ENCODE measurements at regions not wholly inside any gene's neighbourhood (a gene's known extent, or its start where the extent isn't known, plus 50 kb on each side); places are given as distances from the start of the nearest gene placed in this dataset.
"Not testable (repeated sequence)": the region's sequence is repeated elsewhere in the genome, so short reads cannot be mapped to it uniquely, and the experiment has no call there.

GRCh38 chr10:6926971-6927370, 346.9 kb upstream of the PRKCQ start:
- no peak overlapping the region for H3K9ac ChIP-seq (ENCODE audit: insufficient read length, low read depth)
- no peaks in the 10 kb centered on the region for H3K9me3 ChIP-seq (ENCODE audit: insufficient read depth, low read length)
- TF ChIP-seq SUZ12 (IDR thresholded peaks at IDR 0.05; ENCODE audit: extremely low read depth, insufficient read depth, insufficient read length), result no peak
- TF ChIP-seq YY1 (IDR thresholded peaks at IDR 0.05; ENCODE audit: insufficient read depth, insufficient read length), result no peak
- TF ChIP-seq ZNF274 (IDR thresholded peaks at IDR 0.05; ENCODE audit: low read depth, low read length), result no peak
- no peaks in the 10 kb centered on the region for H3K36me3 ChIP-seq (ENCODE audit: insufficient read depth, insufficient read length, low read length)
- no peak overlapping the region for H3K4me3 ChIP-seq (ENCODE audit: insufficient read length, low read depth)
- H3K27me3 ChIP-seq (ENCODE audit: insufficient read depth, insufficient read length), result no peaks in the 10 kb centered on the region
- H3K4me1 ChIP-seq (ENCODE audit: insufficient read depth, insufficient read length), result no peaks in the 10 kb centered on the region
- DNase-seq (ENCODE audit: low read depth, low spot score), result no peak

DNA sequence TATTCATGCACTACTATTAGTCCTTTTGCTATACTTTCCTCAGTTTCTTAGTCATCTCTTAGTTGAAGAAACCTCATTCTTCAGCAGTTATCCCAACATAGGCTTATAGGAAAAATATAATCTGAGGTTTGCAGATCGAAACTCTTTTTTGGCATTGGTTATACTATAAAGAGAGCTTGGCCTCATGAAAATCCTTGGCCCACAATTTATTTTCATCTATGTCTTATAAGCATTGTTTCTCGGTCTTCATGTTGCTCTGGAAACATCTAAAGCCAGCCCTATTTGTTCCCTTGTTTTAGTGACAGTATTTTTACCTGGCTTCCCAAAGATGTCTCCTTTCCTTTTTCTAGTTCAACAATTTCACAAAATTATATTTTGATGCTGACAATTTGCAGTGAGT, 345.1 kb upstream of the PRKCQ start:
- no peak for DNase-seq (ENCODE audit: low read depth, low spot score)
- no peaks in the 10 kb centered on the region for H3K9me3 ChIP-seq (ENCODE audit: insufficient read depth, low read length)
- no peaks in the 10 kb centered on the region for H3K4me1 ChIP-seq (ENCODE audit: insufficient read depth, insufficient read length)
- TF ChIP-seq YY1 (IDR thresholded peaks at IDR 0.05; ENCODE audit: insufficient read depth, insufficient read length), result no peak
- TF ChIP-seq SUZ12 (IDR thresholded peaks at IDR 0.05; ENCODE audit: extremely low read depth, insufficient read depth, insufficient read length), result no peak
- TF ChIP-seq ZNF274 (IDR thresholded peaks at IDR 0.05; ENCODE audit: low read depth, low read length), result no peak
- no peak overlapping the region for H3K4me3 ChIP-seq (ENCODE audit: insufficient read length, low read depth)
- H3K36me3 ChIP-seq (ENCODE audit: insufficient read depth, insufficient read length, low read length), result no peaks in the 10 kb centered on the region
- H3K27me3 ChIP-seq (ENCODE audit: insufficient read depth, insufficient read length), result no peaks in the 10 kb centered on the region
- no peak overlapping the region for H3K9ac ChIP-seq (ENCODE audit: insufficient read length, low read depth)

GRCh38 chr10:6924166-6924565, 344.1 kb upstream of the PRKCQ start:
- Histone ChIP-seq H3K36me3 (ENCODE audit: insufficient read depth, insufficient read length, low read length) (no peaks in the 10 kb centered on the region), H3K9me3 (ENCODE audit: insufficient read depth, low read length) (no peaks in the 10 kb centered on the region), H3K9ac (ENCODE audit: insufficient read length, low read depth) (no peak overlapping the region), H3K4me3 (ENCODE audit: insufficient read length, low read depth) (no peak overlapping the region), H3K27me3 (ENCODE audit: insufficient read depth, insufficient read length) (no peaks in the 10 kb centered on the region), H3K4me1 (ENCODE audit: insufficient read depth, insufficient read length) (no peaks in the 10 kb centered on the region)
- no peak for DNase-seq (ENCODE audit: low read depth, low spot score)
- TF ChIP-seq ZNF274 (IDR thresholded peaks at IDR 0.05; ENCODE audit: low read depth, low read length) (no peak), SUZ12 (IDR thresholded peaks at IDR 0.05; ENCODE audit: extremely low read depth, insufficient read depth, insufficient read length) (no peak), YY1 (IDR thresholded peaks at IDR 0.05; ENCODE audit: insufficient read depth, insufficient read length) (no peak)

DNA sequence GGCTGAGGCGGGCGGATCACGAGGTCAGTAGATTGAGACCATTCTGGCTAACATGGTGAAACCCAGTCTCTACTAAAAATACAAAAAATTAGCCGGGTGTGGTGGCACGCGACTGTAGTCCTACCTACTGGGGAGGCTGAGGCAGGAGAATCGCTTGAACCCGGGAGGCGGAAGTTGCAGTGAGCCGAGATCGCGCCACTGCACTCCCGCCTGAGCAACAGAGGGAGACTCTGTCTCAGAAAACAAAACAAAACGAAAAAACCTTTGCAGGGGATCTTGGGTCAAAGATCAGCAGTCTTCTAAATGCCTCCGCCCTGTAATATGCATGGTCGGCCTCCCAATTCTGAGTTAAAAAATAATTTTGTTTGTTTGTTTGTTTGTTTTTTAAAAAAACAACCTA, 340.9 kb upstream of the PRKCQ start:
- not testable (repeated sequence) for H3K9ac ChIP-seq (ENCODE audit: insufficient read length, low read depth)

GRCh38 chr10:6920072-6921019, 340.3 kb upstream of the PRKCQ start:
- TF ChIP-seq YY1 (IDR thresholded peaks at IDR 0.05; ENCODE audit: insufficient read depth, insufficient read length) (no peak), SUZ12 (IDR thresholded peaks at IDR 0.05; ENCODE audit: extremely low read depth, insufficient read depth, insufficient read length) (no peak), ZNF274 (IDR thresholded peaks at IDR 0.05; ENCODE audit: low read depth, low read length) (no peak)
- H3K27me3 ChIP-seq (ENCODE audit: insufficient read depth, insufficient read length), result no peaks in the 10 kb centered on the region
- no peaks in the 10 kb centered on the region for H3K4me1 ChIP-seq (ENCODE audit: insufficient read depth, insufficient read length)
- H3K4me3 ChIP-seq (ENCODE audit: insufficient read length, low read depth), result no peak overlapping the region
- H3K9me3 ChIP-seq (ENCODE audit: insufficient read depth, low read length), result no peaks in the 10 kb centered on the region
- no peaks in the 10 kb centered on the region for H3K36me3 ChIP-seq (ENCODE audit: insufficient read depth, insufficient read length, low read length)
- peak; percentile 49 for DNase-seq (ENCODE audit: low read depth, low spot score)
- no peak overlapping the region for H3K9ac ChIP-seq (ENCODE audit: insufficient read length, low read depth)

More for the DNA sequence above, 340.9 kb upstream of the PRKCQ start:
- H3K36me3 ChIP-seq (ENCODE audit: insufficient read depth, insufficient read length, low read length); H3K4me3 ChIP-seq (ENCODE audit: insufficient read length, low read depth); H3K27me3 ChIP-seq (ENCODE audit: insufficient read depth, insufficient read length); H3K9me3 ChIP-seq (ENCODE audit: insufficient read depth, low read length); DNase-seq (ENCODE audit: low read depth, low spot score); H3K4me1 ChIP-seq (ENCODE audit: insufficient read depth, insufficient read length): not testable (repeated sequence)

GRCh38 chr10:6919077-6919476, 339.0 kb upstream of the PRKCQ start:
- Histone ChIP-seq H3K4me3 (ENCODE audit: insufficient read length, low read depth) (no peak overlapping the region), H3K9me3 (ENCODE audit: insufficient read depth, low read length) (no peaks in the 10 kb centered on the region), H3K9ac (ENCODE audit: insufficient read length, low read depth) (no peak overlapping the region), H3K4me1 (ENCODE audit: insufficient read depth, insufficient read length) (no peaks in the 10 kb centered on the region), H3K27me3 (ENCODE audit: insufficient read depth, insufficient read length) (no peaks in the 10 kb centered on the region), H3K36me3 (ENCODE audit: insufficient read depth, insufficient read length, low read length) (no peaks in the 10 kb centered on the region)
- DNase-seq (ENCODE audit: low read depth, low spot score), result no peak
- TF ChIP-seq SUZ12 (IDR thresholded peaks at IDR 0.05; ENCODE audit: extremely low read depth, insufficient read depth, insufficient read length) (no peak), ZNF274 (IDR thresholded peaks at IDR 0.05; ENCODE audit: low read depth, low read length) (no peak), YY1 (IDR thresholded peaks at IDR 0.05; ENCODE audit: insufficient read depth, insufficient read length) (no peak)

DNA sequence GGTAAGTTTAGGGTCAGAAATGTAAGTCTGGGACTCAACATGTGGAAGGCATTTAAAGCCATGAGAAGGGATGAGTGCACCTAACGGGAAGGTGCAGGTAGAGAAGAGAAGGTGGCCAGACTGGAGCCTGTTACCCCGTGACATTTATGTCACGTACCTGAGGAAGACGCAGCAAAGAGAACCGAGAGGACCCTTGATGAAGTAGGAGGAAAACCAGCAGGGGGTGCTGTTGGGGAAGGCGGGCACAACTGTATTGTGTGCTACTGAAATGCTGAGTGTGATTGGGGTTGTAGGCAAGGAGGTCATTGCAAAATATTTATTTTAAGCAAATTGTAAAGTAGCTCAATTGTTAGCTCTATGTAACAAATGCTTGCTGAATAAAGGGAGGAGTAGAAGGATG, 338.2 kb upstream of the PRKCQ start:
- DNase-seq (ENCODE audit: low read depth, low spot score), result no peak
- no peaks in the 10 kb centered on the region for H3K4me1 ChIP-seq (ENCODE audit: insufficient read depth, insufficient read length)
- no peak overlapping the region for H3K4me3 ChIP-seq (ENCODE audit: insufficient read length, low read depth)
- H3K9me3 ChIP-seq (ENCODE audit: insufficient read depth, low read length), result no peaks in the 10 kb centered on the region
- TF ChIP-seq YY1 (IDR thresholded peaks at IDR 0.05; ENCODE audit: insufficient read depth, insufficient read length) (no peak), ZNF274 (IDR thresholded peaks at IDR 0.05; ENCODE audit: low read depth, low read length) (no peak), SUZ12 (IDR thresholded peaks at IDR 0.05; ENCODE audit: extremely low read depth, insufficient read depth, insufficient read length) (no peak)
- no peaks in the 10 kb centered on the region for H3K36me3 ChIP-seq (ENCODE audit: insufficient read depth, insufficient read length, low read length)
- no peak overlapping the region for H3K9ac ChIP-seq (ENCODE audit: insufficient read length, low read depth)
- no peaks in the 10 kb centered on the region for H3K27me3 ChIP-seq (ENCODE audit: insufficient read depth, insufficient read length)

Measured in NT2/D1 (cell line).